HepG2 (cell line): ENCODE measurements at regions not wholly inside any gene's neighbourhood (a gene's known extent, or its start where the extent isn't known, plus 50 kb on each side); places are given as distances from the start of the nearest gene placed in this dataset.

Source experiments
- ATAC-seq: fragments of 200-7000 bp; cut with Tn5 transposase; 3 replicates; pipeline ENCODE4 v1.9.1; 2020; ENCODE audit warnings: mild to moderate bottlenecking, moderate library complexity
- BruUV-seq: library from RNA; stranded (reverse); fragments of 400-500 nt; replicated peaks from 2 replicates; lab custom pipeline; 2021; lab: Mats Ljungman, UMichigan
- CTCF ChIA-PET: fragments of 300-600 bp; formaldehyde crosslinking; extraction: SDS; loops from one replicate; lab custom pipeline; 2021; ENCODE audit warnings: low total read pairs, inconsistent platforms, low intra/inter-chr PET ratio; lab: Yijun Ruan, JAX
- POLR2A ChIA-PET: fragments of 350-600 bp; sonication (Branson Sonifier 250); formaldehyde crosslinking; loops from one replicate; lab custom pipeline; 2020; ENCODE audit warnings: antibody characterized with exemption, inconsistent platforms; lab: Yijun Ruan, JAX
- DNase-seq: peaks from one replicate; pipeline ENCODE4 v3.0.0-alpha.2; 2015; ENCODE audit warnings: low spot score
- FAIRE-seq: peaks from 3 replicates; lab custom pipeline; 2011; peaks lifted over from hg19 to GRCh38; lab: Jason Lieb, UNC
- H2AFZ ChIP-seq: one replicate; pipeline ENCODE4 v1.6.1; 2011; ENCODE audit warnings: low read length, inconsistent platforms
- H3K27ac ChIP-seq: fragments of 300-600 bp; 3 replicates; pipeline ENCODE4 v1.8.0; 2011; ENCODE audit warnings: mixed run types, mild to moderate bottlenecking, mixed read lengths, low read length, inconsistent platforms; ENCODE audit not compliant: insufficient read depth; ENCODE audit errors: extremely low read length
- H3K27me3 ChIP-seq, 2 experiments: fragments of 200-600 bp in 1 of 2; 2 replicates in 1 of 2; 3 replicates in 1 of 2; pipeline versions ENCODE4 v1.6.0 to v1.8.0; 2011; ENCODE audit warnings: low read length in 2 of 2, mild to moderate bottlenecking in 2 of 2, moderate library complexity in 2 of 2, inconsistent platforms in 1 of 2; ENCODE audit not compliant: insufficient read depth in 2 of 2, control insufficient read depth in 1 of 2
- H3K36me3 ChIP-seq, 2 experiments: fragments of 200-600 bp in 1 of 2; replicated peaks in 1 of 2; 2 replicates in 1 of 2; 3 replicates in 1 of 2; pipeline versions ENCODE4 v1.5.1 to v1.8.0; 2011; ENCODE audit warnings: low read length in 2 of 2, inconsistent platforms in 1 of 2; ENCODE audit not compliant: insufficient read depth in 2 of 2, control insufficient read depth in 1 of 2
- H3K4me1 ChIP-seq: 2 replicates; pipeline ENCODE4 v1.5.1; 2012; ENCODE audit warnings: low read length, inconsistent platforms; ENCODE audit not compliant: insufficient read depth
- H3K4me2 ChIP-seq: 2 replicates; pipeline ENCODE4 v1.6.0; 2011; ENCODE audit warnings: low read depth, low read length, inconsistent platforms
- H3K4me3 ChIP-seq, 3 experiments: fragments of 200-600 bp in 1 of 3; sonication (generic), shearing (Covaris generic) in 1 of 3; replicated peaks in 1 of 3; 2 replicates each; pipeline ENCODE4 v1.5.1; 2011 to 2016; ENCODE audit warnings: low read length in 3 of 3, inconsistent platforms in 2 of 3, low read depth in 2 of 3, mild to moderate bottlenecking in 2 of 3, control low read depth in 1 of 3, mixed read lengths in 1 of 3; ENCODE audit not compliant: insufficient read depth in 1 of 3
- H3K79me2 ChIP-seq: one replicate; pipeline ENCODE4 v1.6.1; 2011; ENCODE audit warnings: low read length, inconsistent platforms; ENCODE audit not compliant: insufficient read depth
- H3K9ac ChIP-seq: 2 replicates; pipeline ENCODE4 v1.6.0; 2011; ENCODE audit warnings: mild to moderate bottlenecking, low read depth, low read length, inconsistent platforms; ENCODE audit not compliant: insufficient read depth
- H3K9me3 ChIP-seq: 2 replicates; pipeline ENCODE4 v1.5.1; 2012; ENCODE audit warnings: mild to moderate bottlenecking, low read length
- H4K20me1 ChIP-seq: 2 replicates; pipeline ENCODE4 v1.6.0; 2011; ENCODE audit warnings: inconsistent platforms, mild to moderate bottlenecking, low read length, moderate library complexity; ENCODE audit not compliant: insufficient read depth
- BRD4 ChIP-seq: sonication (generic); formaldehyde crosslinking; IDR thresholded peaks from 2 replicates; pipeline ENCODE4 v1.4.0; 2020; ENCODE audit warnings: missing genetic modification reagents
- GLI4 ChIP-seq: sonication (generic); formaldehyde crosslinking; IDR thresholded peaks from 2 replicates; pipeline ENCODE4 v1.5.1; 2020; ENCODE audit warnings: missing genetic modification reagents, mild to moderate bottlenecking, moderate library complexity, borderline replicate concordance
- KAT7 ChIP-seq: IDR thresholded peaks from 2 replicates; pipeline ENCODE4 v1.6.1; 2018; ENCODE audit warnings: borderline replicate concordance, missing compliant biosample characterization
- MYC ChIP-seq: sonication (generic); formaldehyde crosslinking; IDR thresholded peaks from 2 replicates; pipeline ENCODE4 v1.9.0; 2021; ENCODE audit warnings: missing genetic modification reagents, borderline replicate concordance
- TARDBP ChIP-seq: sonication (generic); formaldehyde crosslinking; IDR thresholded peaks from 2 replicates; pipeline ENCODE4 v1.8.0; 2022; ENCODE audit warnings: mild to moderate bottlenecking, missing genetic modification reagents
- XBP1 ChIP-seq: sonication (generic); formaldehyde crosslinking; IDR thresholded peaks from 2 replicates; pipeline ENCODE4 v1.5.0; 2020; ENCODE audit warnings: missing genetic modification reagents
- YEATS4 ChIP-seq: sonication (generic); formaldehyde crosslinking; IDR thresholded peaks from 2 replicates; pipeline ENCODE4 v1.4.0; 2020; ENCODE audit warnings: missing genetic modification reagents, borderline replicate concordance
- ZNF572 ChIP-seq: sonication (generic); formaldehyde crosslinking; IDR thresholded peaks from 2 replicates; pipeline ENCODE4 v1.5.1; 2020; ENCODE audit warnings: mild to moderate bottlenecking, missing genetic modification reagents
- WGBS: methylation state at CpG from one replicate; pipeline ENCODE4 v1.1.6; 2017; ENCODE audit warnings: low lambda C conversion rate; 5-methylcytosine and 5-hydroxymethylcytosine counted together
- in situ Hi-C: cut with HindIII; loops from 2 replicates; pipeline ENCODE4 v1.10.0; 2017; ENCODE audit warnings: low pct_unique_long_range_greater_than_20kb; ENCODE audit not compliant: extremely low pct_ligation_motif_present
- intact Hi-C: fragments of 100-400 bp; cut with micrococcal nuclease; formaldehyde crosslinking; loops from one replicate; pipeline ENCODE4 v1.10.0; 2022; ENCODE audit not compliant: unreplicated experiment
- TF ChIP-seq, protein P1 (sequence below): sonication (generic); formaldehyde crosslinking; IDR thresholded peaks from 2 replicates; pipeline ENCODE4 v1.4.0; 2020; ENCODE audit warnings: low read depth, mild to moderate bottlenecking, missing genetic modification reagents

DNA sequence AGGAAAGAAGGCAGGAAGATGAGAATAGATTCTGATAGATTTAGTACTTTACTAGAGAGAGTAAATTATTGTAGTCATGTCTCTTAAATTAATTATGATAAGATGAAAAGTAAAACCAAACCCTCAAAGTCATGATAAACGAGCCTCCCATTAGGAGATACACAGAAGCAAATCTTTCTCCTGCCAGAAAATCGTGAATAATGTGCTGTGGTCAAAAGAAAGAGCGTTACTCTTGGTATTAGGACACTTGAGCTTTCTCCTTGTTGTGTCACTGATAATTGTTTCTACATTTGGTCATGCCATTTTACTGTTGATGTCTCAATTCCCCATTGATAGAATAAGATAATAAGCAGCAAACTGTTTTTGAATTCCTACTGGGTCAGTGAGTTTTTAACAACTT is 562.8 kb upstream of the TLE4 start:
- POLR2A ChIA-PET, result no interaction called here
- Histone ChIP-seq H4K20me1 (no peaks in the 10 kb centered on the region), H3K27ac (no peak overlapping the region), H3K36me3 (no peaks in the 10 kb centered on the region), H3K9ac (no peak overlapping the region), H3K9me3 (peaks cover 6% of the 10 kb centered on the region; the same call in 1 of the 2 replicates), H3K4me3 (no peak overlapping the region), H3K79me2 (no peaks in the 10 kb centered on the region), H3K4me1 (no peaks in the 10 kb centered on the region), H2AFZ (no peak overlapping the region), H3K27me3 (no peaks in the 10 kb centered on the region), H3K4me2 (no peak overlapping the region)
- CTCF ChIA-PET, result no interaction called here
- BruUV-seq, result no TSS peak
- intact Hi-C loops (no loop called here), in situ Hi-C loops (no loop called here)
- TF ChIP-seq XBP1 (CRISPR knock-in tag), result no peak
- TF ChIP-seq GLI4 (CRISPR knock-in tag), result no peak
- 0% methylated on average over 3 of the region's 3 CpGs for WGBS
- DNase-seq (no peak), ATAC-seq (no peak), FAIRE-seq (no peak)

GRCh38 chr9:79011461-79011860 is 560.3 kb upstream of the TLE4 start:
- intact Hi-C loops (no loop called here), in situ Hi-C loops (no loop called here)
- ChIA-PET POLR2A (no interaction called here), CTCF (no interaction called here)
- Histone ChIP-seq H3K27ac (no peak overlapping the region), H3K79me2 (no peaks in the 10 kb centered on the region), H3K9me3 (peaks cover 6% of the 10 kb centered on the region; the same call in 1 of the 2 replicates), H2AFZ (no peak overlapping the region), H3K4me2 (no peak overlapping the region), H3K4me3 (no peak overlapping the region), H3K4me1 (no peaks in the 10 kb centered on the region), H3K27me3 (no peaks in the 10 kb centered on the region), H3K9ac (no peak overlapping the region), H3K36me3 (no peaks in the 10 kb centered on the region), H4K20me1 (no peaks in the 10 kb centered on the region)
- DNase-seq, result no peak
- no TSS peak for BruUV-seq
- TF ChIP-seq YEATS4 (CRISPR knock-in tag) (no peak), ZNF572 (no peak), BRD4 (CRISPR knock-in tag) (no peak), KAT7 (CRISPR knock-in tag) (no peak), MYC (no peak), TARDBP (no peak)
- TF ChIP-seq, protein P1, sequence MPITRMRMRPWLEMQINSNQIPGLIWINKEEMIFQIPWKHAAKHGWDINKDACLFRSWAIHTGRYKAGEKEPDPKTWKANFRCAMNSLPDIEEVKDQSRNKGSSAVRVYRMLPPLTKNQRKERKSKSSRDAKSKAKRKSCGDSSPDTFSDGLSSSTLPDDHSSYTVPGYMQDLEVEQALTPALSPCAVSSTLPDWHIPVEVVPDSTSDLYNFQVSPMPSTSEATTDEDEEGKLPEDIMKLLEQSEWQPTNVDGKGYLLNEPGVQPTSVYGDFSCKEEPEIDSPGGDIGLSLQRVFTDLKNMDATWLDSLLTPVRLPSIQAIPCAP (CRISPR knock-in tag), result no peak
- 3% methylated on average over 3 of the region's 3 CpGs for WGBS
- FAIRE-seq, result no peak
- no peak for ATAC-seq
